Ectodermal cell (in vitro differentiated cells): ENCODE measurements at regions not wholly inside any gene's neighbourhood (a gene's known extent, or its start where the extent isn't known, plus 50 kb on each side); places are given as distances from the start of the nearest gene placed in this dataset.
"Not testable (repeated sequence)": the region's sequence is repeated elsewhere in the genome, so short reads cannot be mapped to it uniquely, and the experiment has no call there.

Experiments
- H3K27ac ChIP-seq: 2 replicates; pipeline ENCODE4 v1.7.0; 2013; ENCODE audit warnings: mild to moderate bottlenecking, low read depth, low read length; ENCODE audit not compliant: insufficient read depth, poor library complexity, severe bottlenecking
- H3K27me3 ChIP-seq: 2 replicates; pipeline ENCODE4 v1.7.0; 2013; ENCODE audit warnings: mild to moderate bottlenecking, low read length; ENCODE audit not compliant: insufficient read depth, control insufficient read depth, poor library complexity, severe bottlenecking
- H3K36me3 ChIP-seq: one replicate; pipeline ENCODE4 v1.7.0; 2013; ENCODE audit warnings: low read length; ENCODE audit not compliant: control insufficient read depth, insufficient read depth
- H3K4me1 ChIP-seq: one replicate; pipeline ENCODE4 v1.7.0; 2013; ENCODE audit warnings: low read length; ENCODE audit not compliant: control insufficient read depth, insufficient read depth
- H3K4me3 ChIP-seq: 2 replicates; pipeline ENCODE4 v1.7.0; 2013; ENCODE audit warnings: low read depth, low read length, control low read depth; ENCODE audit not compliant: insufficient read depth
- H3K9me3 ChIP-seq: 2 replicates; pipeline ENCODE4 v1.7.0; 2013; ENCODE audit warnings: mild to moderate bottlenecking, low read length, moderate library complexity; ENCODE audit not compliant: control insufficient read depth
- WGBS, 2 experiments: methylation state at CpG; one replicate each; pipeline ENCODE4 v1.1.7; 2013; ENCODE audit warnings: missing lambda C conversion rate in 2 of 2; 5-methylcytosine and 5-hydroxymethylcytosine counted together

- H3K36me3 ChIP-seq, H3K4me1 ChIP-seq, H3K4me3 ChIP-seq, H3K27ac ChIP-seq, H3K27me3 ChIP-seq: not testable (repeated sequence)
- 91 to 93% methylated on average over 37 of the region's 37 CpGs for WGBS, 2 experiments
- H3K9me3 ChIP-seq, result peaks cover 21% of the 10 kb centered on the region
Measured at GRCh38 chr15:22259151-22259750, 178.9 kb downstream of the OR4M2 start.

- Histone ChIP-seq H3K4me1 (no peaks in the 10 kb centered on the region), H3K36me3 (no peaks in the 10 kb centered on the region), H3K4me3 (no peak overlapping the region), H3K9me3 (peaks cover 21% of the 10 kb centered on the region), H3K27ac (no peak overlapping the region), H3K27me3 (no peaks in the 10 kb centered on the region)
- 82 to 84% methylated on average over 7 of the region's 7 CpGs for WGBS, 2 experiments
Measured at GRCh38 chr15:22259881-22260421, 179.6 kb downstream of the OR4M2 start.

GRCh38 chr15:22262613-22263020, 182.3 kb downstream of the OR4M2 start:
- 89 to 90% methylated on average over 13 of the region's 13 CpGs for WGBS, 2 experiments
- no peak overlapping the region for H3K27ac ChIP-seq
- H3K27me3 ChIP-seq, result no peaks in the 10 kb centered on the region
- no peaks in the 10 kb centered on the region for H3K36me3 ChIP-seq
- H3K9me3 ChIP-seq, result peaks cover 18% of the 10 kb centered on the region
- no peak overlapping the region for H3K4me3 ChIP-seq
- no peaks in the 10 kb centered on the region for H3K4me1 ChIP-seq

GRCh38 chr15:22263738-22264137, 183.4 kb downstream of the OR4M2 start:
- Histone ChIP-seq H3K4me1 (no peaks in the 10 kb centered on the region), H3K27me3 (no peaks in the 10 kb centered on the region), H3K36me3 (no peaks in the 10 kb centered on the region), H3K27ac (no peak overlapping the region), H3K9me3 (peaks cover 21% of the 10 kb centered on the region), H3K4me3 (no peak overlapping the region)
- WGBS, 2 experiments, result 82 to 83% methylated on average over 5 of the region's 5 CpGs

- not testable (repeated sequence) for H3K4me3 ChIP-seq, H3K27me3 ChIP-seq, H3K36me3 ChIP-seq, H3K4me1 ChIP-seq, H3K27ac ChIP-seq
- H3K9me3 ChIP-seq, result peaks cover 26% of the 10 kb centered on the region
- WGBS, 2 experiments, result 96 to 97% methylated on average over 3 of the region's 3 CpGs
Measured at GRCh38 chr15:22264272-22264671, 183.9 kb downstream of the OR4M2 start.

GRCh38 chr15:22265056-22265945, 185.0 kb downstream of the OR4M2 start:
- 72 to 76% methylated on average over 19 of the region's 19 CpGs for WGBS, 2 experiments
- H3K27ac ChIP-seq, result no peak overlapping the region
- H3K4me1 ChIP-seq, result no peaks in the 10 kb centered on the region
- H3K27me3 ChIP-seq, result no peaks in the 10 kb centered on the region
- H3K9me3 ChIP-seq, result peaks cover 29% of the 10 kb centered on the region
- H3K4me3 ChIP-seq, result no peak overlapping the region
- H3K36me3 ChIP-seq, result no peaks in the 10 kb centered on the region

GRCh38 chr15:22265970-22266369, 185.6 kb downstream of the OR4M2 start:
- 54 to 68% methylated on average over 2 of the region's 2 CpGs for WGBS, 2 experiments
- no peak overlapping the region for H3K27ac ChIP-seq

GRCh38 chr15:22267761-22268160, 187.4 kb downstream of the OR4M2 start:
- no peak overlapping the region for H3K27ac ChIP-seq
- peaks cover 27% of the 10 kb centered on the region for H3K9me3 ChIP-seq
- no peaks in the 10 kb centered on the region for H3K36me3 ChIP-seq
- 82 to 85% methylated on average over 9 of the region's 9 CpGs for WGBS, 2 experiments
- H3K4me3 ChIP-seq, result no peak overlapping the region
- H3K4me1 ChIP-seq, result no peaks in the 10 kb centered on the region
- no peaks in the 10 kb centered on the region for H3K27me3 ChIP-seq

More at GRCh38 chr15:22265970-22266369, 185.6 kb downstream of the OR4M2 start:
- no peak overlapping the region for H3K4me3 ChIP-seq
- no peaks in the 10 kb centered on the region for H3K36me3 ChIP-seq
- H3K4me1 ChIP-seq, result no peaks in the 10 kb centered on the region
- no peaks in the 10 kb centered on the region for H3K27me3 ChIP-seq
- peaks cover 31% of the 10 kb centered on the region for H3K9me3 ChIP-seq

DNA sequence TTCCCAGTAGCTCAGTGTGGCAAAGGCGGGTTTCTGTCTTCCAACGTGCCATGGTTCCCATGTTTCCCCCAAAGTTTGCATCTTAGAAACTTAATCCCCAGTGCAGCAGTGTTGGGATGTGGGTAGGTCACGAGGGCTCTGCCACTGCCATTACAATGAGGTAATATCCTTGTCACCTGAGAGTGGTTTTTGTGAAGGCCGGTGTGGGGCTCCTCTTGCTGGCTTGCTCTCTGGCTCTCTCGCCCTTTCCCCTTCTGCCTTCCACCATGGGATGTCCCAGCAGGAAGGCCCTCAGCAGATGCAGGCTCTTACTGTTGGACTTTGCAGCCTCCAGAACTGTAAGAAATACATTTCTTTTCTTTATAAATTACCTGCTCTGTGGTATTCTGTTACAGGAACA, 187.9 kb downstream of the OR4M2 start:
- not testable (repeated sequence) for H3K27ac ChIP-seq, H3K36me3 ChIP-seq, H3K4me1 ChIP-seq, H3K27me3 ChIP-seq, H3K4me3 ChIP-seq
- WGBS, 2 experiments, result 70 to 78% methylated on average over 5 of the region's 5 CpGs
- peaks cover 26% of the 10 kb centered on the region for H3K9me3 ChIP-seq

DNA sequence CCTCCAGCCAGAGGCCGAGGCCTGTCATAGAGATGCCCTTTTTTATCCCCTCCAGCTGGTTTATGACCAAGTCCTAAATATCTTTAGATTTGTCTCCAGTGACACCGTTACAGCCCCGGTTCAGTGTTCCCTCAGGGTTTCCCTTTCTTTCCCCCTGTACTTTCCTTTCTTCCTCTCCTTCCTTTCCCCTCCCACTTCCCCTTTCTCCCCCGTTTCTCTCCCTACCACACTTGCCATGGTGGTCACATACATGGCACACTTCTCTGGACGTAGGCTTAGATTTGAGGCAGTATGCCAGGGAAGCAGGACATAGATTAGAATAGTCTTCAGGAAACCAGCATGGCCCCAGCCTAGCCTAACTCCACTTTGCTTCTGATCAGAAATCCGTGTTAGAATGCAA, 188.3 kb downstream of the OR4M2 start:
- H3K9me3 ChIP-seq, result peaks cover 25% of the 10 kb centered on the region
- H3K27me3 ChIP-seq, H3K36me3 ChIP-seq, H3K4me1 ChIP-seq, H3K27ac ChIP-seq, H3K4me3 ChIP-seq: not testable (repeated sequence)
- WGBS, 2 experiments, result 70 to 71% methylated on average over 6 of the region's 6 CpGs
